ENCODE measurements at regions not wholly inside any gene's neighbourhood (a gene's known extent, or its start where the extent isn't known, plus 50 kb on each side); places are given as distances from the start of the nearest gene placed in this dataset.
"Not testable (repeated sequence)": the region's sequence is repeated elsewhere in the genome, so short reads cannot be mapped to it uniquely, and the experiment has no call there.

- no peak for DNase-seq (ENCODE audit: low read depth, low spot score)
These were observed 431.9 kb downstream of the MIAT start for GRCh38 chr22:27089264-27089663.

- DNase-seq (ENCODE audit: low read depth, low spot score): no peak
These were observed 433.2 kb downstream of the MIAT start for GRCh38 chr22:27090611-27091011.

GRCh38 chr22:27093422-27093821, 436.0 kb downstream of the MIAT start:
- DNase-seq (ENCODE audit: low read depth, low spot score): no peak

GRCh38 chr22:27094633-27095308, 437.4 kb downstream of the MIAT start:
- no peak for DNase-seq (ENCODE audit: low read depth, low spot score)

GRCh38 chr22:27097506-27097905, 440.1 kb downstream of the MIAT start:
- DNase-seq (ENCODE audit: low read depth, low spot score): no peak

- no peak for DNase-seq (ENCODE audit: low read depth, low spot score)
These were observed 440.5 kb downstream of the MIAT start for GRCh38 chr22:27097933-27098332.

GRCh38 chr22:27099946-27100722, 442.7 kb downstream of the MIAT start:
- no peak for DNase-seq (ENCODE audit: low read depth, low spot score)

GRCh38 chr22:27100789-27101188, 443.4 kb downstream of the MIAT start:
- no peak for DNase-seq (ENCODE audit: low read depth, low spot score)

GRCh38 chr22:27101288-27101687, 443.9 kb downstream of the MIAT start:
- DNase-seq (ENCODE audit: low read depth, low spot score): no peak

GRCh38 chr22:27104449-27104848, 447.1 kb downstream of the MIAT start:
- DNase-seq (ENCODE audit: low read depth, low spot score): no peak

GRCh38 chr22:27105142-27106025, 448.0 kb downstream of the MIAT start:
- no peak for DNase-seq (ENCODE audit: low read depth, low spot score)

GRCh38 chr22:27106985-27107384, 449.6 kb downstream of the MIAT start:
- no peak for DNase-seq (ENCODE audit: low read depth, low spot score)

- DNase-seq (ENCODE audit: low read depth, low spot score): no peak
These were observed 450.0 kb downstream of the MIAT start for GRCh38 chr22:27107386-27107785.

- DNase-seq (ENCODE audit: low read depth, low spot score): peak; percentile 77
These were observed 450.4 kb downstream of the MIAT start for GRCh38 chr22:27107824-27108223.

GRCh38 chr22:27108425-27109114, 451.2 kb downstream of the MIAT start:
- DNase-seq (ENCODE audit: low read depth, low spot score): no peak

- DNase-seq (ENCODE audit: low read depth, low spot score): not testable (repeated sequence)
These were observed 452.0 kb downstream of the MIAT start for GRCh38 chr22:27109406-27109805.

GRCh38 chr22:27110665-27111451, 453.5 kb downstream of the MIAT start:
- DNase-seq (ENCODE audit: low read depth, low spot score): no peak

- no peak for DNase-seq (ENCODE audit: low read depth, low spot score)
These were observed 454.6 kb downstream of the MIAT start for GRCh38 chr22:27111796-27112672.

- peak; percentile 57 for DNase-seq (ENCODE audit: low read depth, low spot score)
These were observed 455.8 kb downstream of the MIAT start for GRCh38 chr22:27113211-27113635.

- DNase-seq (ENCODE audit: low read depth, low spot score): no peak
These were observed 456.3 kb downstream of the MIAT start for GRCh38 chr22:27113641-27114040.

Data from pulmonary artery endothelial cell (primary cell).